ENCODE measurements at regions not wholly inside any gene's neighbourhood (a gene's known extent, or its start where the extent isn't known, plus 50 kb on each side); places are given as distances from the start of the nearest gene placed in this dataset.

- TF ChIP-seq, protein P1, sequence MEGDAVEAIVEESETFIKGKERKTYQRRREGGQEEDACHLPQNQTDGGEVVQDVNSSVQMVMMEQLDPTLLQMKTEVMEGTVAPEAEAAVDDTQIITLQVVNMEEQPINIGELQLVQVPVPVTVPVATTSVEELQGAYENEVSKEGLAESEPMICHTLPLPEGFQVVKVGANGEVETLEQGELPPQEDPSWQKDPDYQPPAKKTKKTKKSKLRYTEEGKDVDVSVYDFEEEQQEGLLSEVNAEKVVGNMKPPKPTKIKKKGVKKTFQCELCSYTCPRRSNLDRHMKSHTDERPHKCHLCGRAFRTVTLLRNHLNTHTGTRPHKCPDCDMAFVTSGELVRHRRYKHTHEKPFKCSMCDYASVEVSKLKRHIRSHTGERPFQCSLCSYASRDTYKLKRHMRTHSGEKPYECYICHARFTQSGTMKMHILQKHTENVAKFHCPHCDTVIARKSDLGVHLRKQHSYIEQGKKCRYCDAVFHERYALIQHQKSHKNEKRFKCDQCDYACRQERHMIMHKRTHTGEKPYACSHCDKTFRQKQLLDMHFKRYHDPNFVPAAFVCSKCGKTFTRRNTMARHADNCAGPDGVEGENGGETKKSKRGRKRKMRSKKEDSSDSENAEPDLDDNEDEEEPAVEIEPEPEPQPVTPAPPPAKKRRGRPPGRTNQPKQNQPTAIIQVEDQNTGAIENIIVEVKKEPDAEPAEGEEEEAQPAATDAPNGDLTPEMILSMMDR (IDR thresholded peaks at IDR 0.05): no peak
- TF ChIP-seq POLR2A (IDR thresholded peaks at IDR 0.05): no peak
These were observed 128.0 kb upstream of the GPR12 start for GRCh38 chr13:26888632-26889031.
